Epidermal melanocyte (primary cell): ENCODE measurements at regions not wholly inside any gene's neighbourhood (a gene's known extent, or its start where the extent isn't known, plus 50 kb on each side); places are given as distances from the start of the nearest gene placed in this dataset.
"Not testable (repeated sequence)": the region's sequence is repeated elsewhere in the genome, so short reads cannot be mapped to it uniquely, and the experiment has no call there.

ENCODE experiments used
- DNase-seq: peaks from one replicate; pipeline ENCODE4 v3.0.0; 2011; ENCODE audit warnings: low spot score; ENCODE audit not compliant: insufficient read length

DNA sequence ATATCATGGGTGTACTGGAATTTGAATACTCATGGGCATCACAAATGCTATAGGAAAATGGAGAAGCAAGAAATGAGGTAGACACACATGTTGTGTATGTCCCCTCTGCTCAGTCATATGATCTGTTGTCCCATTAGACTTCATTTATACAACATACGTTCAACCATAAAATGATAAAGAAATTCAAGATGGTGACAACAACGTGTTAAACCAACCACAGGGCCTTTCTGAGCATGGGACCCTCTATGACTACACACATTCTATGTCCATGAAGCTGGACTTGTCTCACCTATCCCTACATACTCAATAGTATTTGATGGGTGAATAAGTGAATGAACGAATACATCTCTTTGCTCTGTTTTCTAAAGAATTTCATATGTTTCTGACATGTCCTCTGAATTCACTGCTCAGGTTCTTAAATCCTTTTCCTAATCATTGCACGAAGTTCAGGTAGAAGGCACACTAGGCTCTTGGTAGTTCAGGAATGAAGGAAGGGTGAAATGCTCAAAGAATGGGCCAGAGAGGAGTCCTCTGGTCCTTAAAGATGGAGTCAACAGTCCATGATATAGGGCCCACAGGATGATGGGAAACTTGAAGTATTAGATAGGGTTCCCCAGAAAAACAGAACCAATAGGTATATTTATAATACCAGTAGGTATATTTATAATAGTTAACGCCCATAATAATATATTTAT is 105.7 kb upstream of the PPM1H start:
- DNase-seq, result no peak

DNA sequence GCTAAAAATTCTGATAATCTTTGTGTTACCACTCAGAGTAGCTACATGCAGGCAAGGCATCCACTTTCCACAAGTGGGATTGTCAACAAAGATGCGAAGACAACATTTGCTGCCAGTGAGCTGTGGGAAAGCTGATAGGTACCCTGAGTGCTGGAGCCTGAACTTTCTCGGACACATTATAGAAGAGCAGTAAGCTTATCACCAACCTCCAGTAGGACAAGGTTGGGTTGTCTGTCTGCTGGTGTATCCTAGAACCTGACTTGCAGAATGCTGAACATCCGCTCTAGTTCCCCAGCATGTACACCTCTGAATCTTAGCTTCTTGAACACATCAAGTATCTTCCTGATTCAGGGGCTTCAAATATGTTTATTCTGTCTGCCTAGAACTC is 103.8 kb upstream of the PPM1H start:
- no peak for DNase-seq

GRCh38 chr12:63037746-63038712 is 103.1 kb upstream of the PPM1H start:
- no peak for DNase-seq

DNA sequence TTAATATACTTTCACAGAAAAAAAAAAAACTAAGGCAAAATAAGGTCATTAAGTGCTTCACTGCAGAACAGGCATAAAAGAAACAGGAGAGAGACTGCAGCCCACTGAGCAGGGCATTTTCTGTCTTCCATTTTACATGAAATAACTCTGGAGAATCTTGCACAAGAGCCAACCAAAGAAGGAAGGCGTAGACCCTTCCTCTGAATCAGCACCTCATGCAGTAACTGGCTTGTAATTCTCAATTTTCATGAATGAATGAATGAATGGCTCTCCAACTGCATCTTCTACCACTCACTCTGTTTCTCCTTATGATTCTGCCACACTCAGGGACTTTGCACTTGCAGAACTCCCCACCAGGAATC is 102.0 kb upstream of the PPM1H start:
- no peak for DNase-seq

- no peak for DNase-seq
Measured at GRCh38 chr12:63036216-63036973, 101.4 kb upstream of the PPM1H start.

- DNase-seq, result no peak
Measured at GRCh38 chr12:63034601-63035000, 99.7 kb upstream of the PPM1H start.

DNA sequence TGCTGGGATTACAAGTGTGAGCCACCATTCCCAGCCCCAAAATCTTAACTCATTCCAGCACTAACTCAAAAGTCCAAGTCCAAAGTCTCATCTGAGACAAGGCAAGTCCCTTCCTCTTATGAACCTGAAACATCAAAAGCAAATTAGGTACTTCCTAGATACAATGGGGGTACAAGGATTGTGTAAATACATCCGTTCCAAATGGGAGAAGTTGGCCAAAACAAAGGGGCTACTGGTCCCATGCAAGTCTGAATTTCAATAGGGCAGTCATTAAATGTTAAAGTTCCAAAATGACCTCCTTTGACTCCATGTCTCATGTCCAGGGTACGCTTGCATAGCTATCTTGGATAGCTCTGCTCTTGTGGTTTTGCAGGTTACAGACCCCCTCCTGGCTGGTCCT is 94.7 kb upstream of the PPM1H start:
- DNase-seq, result no peak

DNA sequence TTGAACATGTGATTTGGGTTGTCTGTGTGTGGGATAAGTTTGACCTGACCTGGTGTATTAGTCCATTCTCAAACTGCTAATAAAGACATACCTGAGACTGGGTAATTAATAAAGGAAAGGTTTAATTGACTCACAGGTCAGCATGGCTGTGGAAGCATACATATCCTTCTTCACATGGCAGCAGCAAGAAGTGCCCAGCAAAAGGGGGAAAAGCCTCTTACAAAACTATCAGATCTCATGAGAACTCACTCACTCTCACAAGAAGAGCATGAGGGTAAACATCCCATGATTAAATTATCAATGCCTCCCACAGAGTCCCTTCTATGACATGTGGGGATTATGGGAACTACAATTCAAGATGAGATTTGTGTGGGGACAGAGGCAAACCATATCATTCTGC is 94.0 kb upstream of the PPM1H start:
- no peak for DNase-seq

GRCh38 chr12:63025116-63025515 is 90.2 kb upstream of the PPM1H start:
- no peak for DNase-seq

- DNase-seq, result no peak
Measured at GRCh38 chr12:63023926-63024325, 89.0 kb upstream of the PPM1H start.

GRCh38 chr12:63021116-63021515 is 86.2 kb upstream of the PPM1H start:
- DNase-seq, result no peak

- no peak for DNase-seq
Measured at GRCh38 chr12:63020269-63020668, 85.3 kb upstream of the PPM1H start.

- no peak for DNase-seq
Measured at GRCh38 chr12:63018273-63018672, 83.3 kb upstream of the PPM1H start.

DNA sequence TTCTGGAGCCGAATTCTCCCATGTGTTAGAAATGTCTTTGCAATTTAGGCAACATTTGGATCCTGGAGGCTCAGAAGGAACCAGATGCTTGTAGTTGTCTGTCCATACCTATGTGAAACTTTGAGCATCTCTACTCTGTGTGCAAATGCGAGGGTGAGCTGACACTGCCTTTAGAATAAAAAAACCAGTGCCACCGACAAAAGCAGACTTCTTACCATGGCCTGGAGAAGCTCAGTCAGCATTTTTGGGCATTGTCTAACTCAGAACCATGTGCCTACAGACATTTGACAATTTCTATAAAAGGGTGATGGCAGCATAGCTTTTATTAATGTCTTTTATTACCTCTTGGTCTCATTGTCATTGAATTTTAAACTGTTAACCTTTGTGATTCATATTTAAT is 78.4 kb upstream of the PPM1H start:
- DNase-seq, result no peak

GRCh38 chr12:63010698-63011097 is 75.7 kb upstream of the PPM1H start:
- no peak for DNase-seq

DNA sequence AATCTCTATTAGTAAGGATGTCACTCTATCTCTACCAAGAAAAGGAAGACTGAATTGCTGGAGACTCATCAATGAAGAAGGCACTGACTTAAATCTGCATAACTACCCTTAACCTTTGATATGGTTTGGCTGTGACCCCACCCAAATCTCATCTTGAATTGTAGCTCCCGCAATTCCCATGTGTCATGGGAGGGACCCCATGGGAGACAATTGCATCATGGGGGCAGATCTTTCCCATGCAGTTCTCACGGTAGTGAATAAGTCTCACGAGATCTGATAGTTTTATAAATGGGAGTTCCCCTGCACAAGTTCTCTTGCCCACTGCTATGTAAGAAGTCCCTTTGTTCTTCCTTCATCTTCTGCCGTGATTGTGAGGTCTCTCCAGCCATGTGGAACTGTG is 73.4 kb upstream of the PPM1H start:
- no peak for DNase-seq

- DNase-seq, result no peak
Measured at GRCh38 chr12:63007726-63008125, 72.8 kb upstream of the PPM1H start.

GRCh38 chr12:63006536-63006935 is 71.6 kb upstream of the PPM1H start:
- no peak for DNase-seq

DNA sequence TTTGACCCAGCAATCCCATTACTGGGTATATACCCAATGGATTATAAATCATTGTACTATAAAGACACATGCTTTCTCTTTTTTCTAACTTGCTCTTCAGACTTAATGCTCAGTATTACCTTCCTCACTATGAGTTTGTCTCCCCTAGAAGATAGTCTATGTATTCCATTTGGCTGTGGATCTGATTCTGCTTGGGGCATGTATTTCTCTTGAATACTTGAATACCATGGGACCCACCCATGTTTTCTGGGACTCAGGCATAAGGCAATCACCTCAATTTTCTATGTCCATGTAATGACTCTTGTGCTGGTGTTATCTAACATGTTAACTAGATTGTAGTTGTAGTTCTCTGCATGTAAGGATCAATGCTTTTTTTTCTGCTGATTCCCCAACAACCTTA is 70.4 kb upstream of the PPM1H start:
- DNase-seq, result no peak

GRCh38 chr12:63003223-63003819 is 68.4 kb upstream of the PPM1H start:
- DNase-seq, result no peak

DNA sequence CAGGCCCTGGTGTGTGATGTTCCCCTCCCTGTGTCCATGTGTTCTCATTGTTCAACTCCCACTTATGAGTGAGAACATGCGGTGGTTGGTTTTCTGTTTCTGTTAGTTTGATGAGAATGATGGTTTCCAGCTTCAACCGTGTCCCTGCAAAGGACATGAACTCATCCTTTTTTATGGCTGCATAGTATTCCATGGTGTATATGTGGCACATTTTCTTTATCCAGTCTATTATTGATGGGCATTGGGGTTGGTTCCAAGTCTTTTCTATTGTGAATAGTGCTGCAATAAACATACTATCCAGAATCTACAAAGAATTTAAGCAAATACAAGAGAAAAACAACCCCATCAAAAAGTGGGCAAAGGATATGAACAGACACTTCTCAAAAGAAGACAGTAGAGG is 67.1 kb upstream of the PPM1H start:
- DNase-seq, result not testable (repeated sequence)

DNA sequence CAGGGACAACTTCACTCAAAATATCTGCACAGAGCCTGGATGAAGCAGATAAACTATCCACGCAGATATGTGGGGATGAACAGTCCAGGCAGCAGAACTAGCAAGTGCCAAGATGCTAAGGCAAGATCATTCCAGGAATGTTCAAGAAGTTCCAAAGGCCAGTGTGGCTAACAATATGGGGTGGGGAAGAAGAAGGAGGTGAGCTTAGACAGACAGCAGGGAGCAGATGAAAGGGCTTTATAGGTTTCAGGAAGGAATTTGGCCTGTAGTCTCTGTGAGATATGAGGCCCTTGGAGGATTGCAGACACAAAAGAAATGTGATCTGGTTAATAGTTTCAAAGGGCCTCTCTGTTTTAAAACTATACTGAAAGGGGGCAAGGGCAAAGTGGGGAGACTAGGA is 63.5 kb upstream of the PPM1H start:
- no peak for DNase-seq
